GM12874 (cell line): ENCODE measurements at regions not wholly inside any gene's neighbourhood (a gene's known extent, or its start where the extent isn't known, plus 50 kb on each side); places are given as distances from the start of the nearest gene placed in this dataset.

Experiments
- CTCF ChIP-seq: IDR thresholded peaks from 2 replicates; pipeline ENCODE4 v1.5.1; 2011; ENCODE audit warnings: low read depth, mild to moderate bottlenecking, control low read depth, low read length, moderate library complexity; ENCODE audit not compliant: insufficient read depth

DNA sequence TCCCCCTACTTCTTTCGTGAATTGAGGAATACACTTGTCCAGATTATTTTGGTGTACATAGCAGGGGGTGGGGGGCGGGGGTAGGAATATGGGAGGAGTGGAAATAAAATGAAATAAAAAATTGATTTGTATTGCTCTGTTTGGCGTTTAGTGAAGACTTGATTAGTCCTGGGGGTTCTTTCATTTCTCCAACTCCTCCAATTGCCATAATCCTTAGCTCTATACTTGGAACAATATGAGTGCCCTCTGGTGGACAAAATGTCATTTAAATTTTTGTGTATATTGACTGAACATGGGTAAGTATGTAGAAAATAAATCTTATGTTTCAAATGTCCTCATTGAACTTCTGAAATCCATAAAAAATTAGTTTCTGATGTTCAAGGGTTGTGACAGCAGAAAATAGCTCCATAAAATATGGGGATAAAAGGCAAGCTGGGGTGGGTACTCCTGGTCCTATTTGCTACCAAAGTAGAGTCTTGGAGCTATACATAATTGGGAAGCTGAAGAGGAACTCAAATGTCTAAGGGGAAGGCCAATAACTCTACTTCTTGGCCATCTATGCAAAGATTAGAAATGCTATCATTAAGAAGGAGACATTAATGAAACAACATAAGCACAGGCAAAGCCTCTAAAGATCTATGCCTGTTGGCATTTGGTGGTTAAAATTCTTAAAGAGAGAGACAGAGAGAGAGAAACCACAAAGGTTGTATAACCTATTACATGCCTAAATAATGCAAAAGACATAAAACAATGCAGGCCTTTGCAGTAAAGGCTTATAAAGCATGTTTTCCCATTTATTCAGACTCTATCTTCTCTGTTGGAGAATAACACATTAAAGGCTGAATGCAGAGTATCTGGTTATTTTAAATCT lies 421.6 kb downstream of the METTL15 start:
- no peak for TF ChIP-seq CTCF

DNA sequence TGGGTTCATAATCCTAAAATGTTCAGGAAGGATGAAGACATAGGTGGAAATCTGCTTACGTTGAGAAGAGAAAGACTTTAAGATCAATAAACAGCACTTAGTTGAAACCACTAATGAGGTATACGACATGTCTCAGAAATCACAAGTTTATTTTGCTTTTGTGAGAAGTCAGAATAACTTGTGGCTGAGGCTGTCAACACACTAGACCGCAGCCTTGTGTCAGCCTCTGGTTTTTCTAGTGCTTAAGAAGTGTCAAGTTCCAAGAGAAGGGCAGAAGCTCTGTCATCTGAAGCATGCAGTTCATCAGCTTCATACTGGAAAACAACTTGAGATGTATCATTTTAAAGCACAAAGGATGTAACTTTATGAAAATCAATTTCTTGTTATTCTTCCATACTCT lies 420.9 kb downstream of the METTL15 start:
- TF ChIP-seq CTCF: no peak

DNA sequence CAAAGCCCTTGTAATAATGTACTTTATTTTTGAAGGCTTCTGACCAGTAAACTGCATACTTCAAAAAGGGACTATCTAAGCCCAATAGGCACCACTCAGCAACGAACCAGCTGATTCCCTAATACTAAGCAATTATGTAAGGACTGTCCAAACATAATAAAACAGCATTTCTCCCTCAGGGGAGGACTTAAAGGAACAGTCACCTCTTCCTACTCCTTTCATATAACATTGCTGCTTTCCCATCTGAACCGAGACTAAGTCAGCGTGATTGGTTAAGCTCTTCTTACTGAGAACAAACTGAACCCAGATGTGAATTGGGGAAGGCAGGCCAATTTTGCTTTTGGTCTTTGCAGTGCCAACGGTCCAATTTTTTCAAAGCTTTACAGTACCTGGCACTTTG lies 420.0 kb downstream of the METTL15 start:
- no peak for TF ChIP-seq CTCF

DNA sequence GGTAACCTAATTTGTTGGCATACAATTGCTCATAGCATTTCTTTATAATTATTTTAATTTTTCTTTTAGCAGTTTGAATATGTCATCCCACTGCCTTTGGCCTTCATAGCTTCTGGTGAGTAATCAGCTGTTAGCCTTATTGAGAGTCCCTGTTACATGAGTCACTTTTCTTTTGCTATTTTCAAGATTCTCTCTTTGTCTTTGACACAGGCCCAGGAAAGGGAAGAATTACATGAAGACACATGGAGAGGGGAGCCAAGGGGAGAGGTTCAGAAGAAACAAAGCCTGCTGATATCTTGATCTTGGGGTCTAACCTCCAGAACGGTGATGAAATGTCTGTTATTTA lies 418.2 kb downstream of the METTL15 start:
- no peak for TF ChIP-seq CTCF

DNA sequence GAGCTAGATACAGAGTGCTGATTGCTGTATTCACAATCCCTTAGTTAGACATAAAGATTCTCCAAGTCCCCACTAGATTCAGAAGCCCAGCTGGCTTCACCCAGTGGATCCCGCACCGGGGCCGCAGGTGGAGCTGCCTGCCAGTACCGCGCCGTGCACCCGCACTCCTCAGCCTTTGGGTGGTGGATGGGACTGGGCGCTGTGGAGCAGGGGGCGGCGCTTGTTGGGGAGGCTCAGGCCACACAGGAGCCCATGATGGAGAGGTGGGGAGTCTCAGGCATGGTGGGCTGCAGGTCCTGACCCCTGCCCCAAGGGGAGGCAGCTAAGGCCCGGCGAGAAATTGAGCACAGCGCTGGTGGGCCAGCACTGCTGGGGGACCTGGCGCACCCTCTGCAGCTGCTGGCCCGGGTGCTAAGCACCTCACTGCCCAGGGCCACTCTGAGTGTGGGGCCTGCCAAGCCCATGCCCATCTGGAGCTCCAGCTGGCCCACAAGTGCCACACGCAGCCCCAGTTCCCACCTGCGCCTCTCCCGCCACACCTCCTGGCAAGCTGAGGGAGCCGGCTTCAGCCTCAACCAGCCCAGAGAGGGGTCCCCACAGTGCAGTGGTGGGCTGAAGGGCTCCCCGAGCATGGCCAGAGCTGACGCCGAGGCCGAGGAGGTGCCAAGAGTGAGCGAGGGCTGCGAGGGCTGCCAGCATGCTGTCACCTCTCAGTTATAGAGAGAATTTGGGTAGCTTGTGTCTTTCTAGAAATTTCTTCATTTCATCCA lies 417.6 kb downstream of the METTL15 start:
- TF ChIP-seq CTCF: no peak

DNA sequence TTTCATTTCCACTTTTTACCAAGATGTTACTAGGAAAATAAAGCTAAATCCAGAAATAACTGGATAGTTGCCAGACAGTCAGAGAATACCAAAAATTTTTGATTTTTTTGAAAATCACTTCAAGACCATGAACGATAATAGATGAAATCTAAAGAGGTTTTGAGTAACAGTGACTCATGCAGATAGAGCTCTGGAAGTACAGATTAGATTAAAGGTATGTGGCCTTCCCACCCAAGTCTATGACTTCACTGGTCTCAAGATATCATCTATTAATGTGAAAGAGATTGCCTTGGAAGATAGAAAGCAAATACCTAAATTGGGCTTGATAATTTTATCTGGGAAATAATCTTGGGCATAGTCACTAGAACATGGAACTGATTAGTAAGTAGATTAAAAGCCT lies 415.9 kb downstream of the METTL15 start:
- TF ChIP-seq CTCF: no peak

DNA sequence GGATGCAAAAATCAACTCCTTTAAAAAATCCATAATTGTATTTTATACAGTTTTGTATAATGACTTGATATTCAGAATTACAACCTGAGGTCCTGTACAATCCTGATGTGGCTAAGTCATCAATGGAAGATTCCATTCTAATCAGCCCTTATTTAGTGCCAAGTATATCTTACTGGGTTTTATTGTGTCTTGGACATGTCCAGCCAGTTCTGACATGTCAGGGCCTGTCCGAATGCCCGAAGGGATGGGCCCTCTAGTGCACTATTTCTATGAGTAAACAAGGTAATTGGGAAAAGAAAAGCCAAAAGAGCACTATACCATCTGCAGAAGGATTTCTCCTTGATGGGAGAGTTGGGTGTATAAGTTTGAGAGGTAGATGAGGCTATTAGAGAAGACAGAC lies 412.9 kb downstream of the METTL15 start:
- TF ChIP-seq CTCF: no peak
